Stimulated activated CD4-positive, alpha-beta T cell treated with anti-CD3 and anti-CD28 coated beads, Interleukin-12 subunit alpha, Interleukin-12 subunit beta, amount 100 ng/mL, for 24 hours (primary cell): ENCODE measurements at regions not wholly inside any gene's neighbourhood (a gene's known extent, or its start where the extent isn't known, plus 50 kb on each side); places are given as distances from the start of the nearest gene placed in this dataset.

Source experiments
- DNase-seq, 2 experiments: peaks; one replicate each; pipeline ENCODE4 v3.0.0-alpha.2; 2020; ENCODE audit warnings: low read depth in 2 of 2

GRCh38 chr6:20313051-20313450 is 88.6 kb upstream of the E2F3 start:
- DNase-seq = no peak

- DNase-seq = no peak
These were observed 87.6 kb upstream of the E2F3 start for GRCh38 chr6:20313960-20314530.

GRCh38 chr6:20314866-20315845 is 86.5 kb upstream of the E2F3 start:
- DNase-seq = no peak

- DNase-seq = no peak
These were observed 84.2 kb upstream of the E2F3 start for GRCh38 chr6:20317430-20317829.

DNA sequence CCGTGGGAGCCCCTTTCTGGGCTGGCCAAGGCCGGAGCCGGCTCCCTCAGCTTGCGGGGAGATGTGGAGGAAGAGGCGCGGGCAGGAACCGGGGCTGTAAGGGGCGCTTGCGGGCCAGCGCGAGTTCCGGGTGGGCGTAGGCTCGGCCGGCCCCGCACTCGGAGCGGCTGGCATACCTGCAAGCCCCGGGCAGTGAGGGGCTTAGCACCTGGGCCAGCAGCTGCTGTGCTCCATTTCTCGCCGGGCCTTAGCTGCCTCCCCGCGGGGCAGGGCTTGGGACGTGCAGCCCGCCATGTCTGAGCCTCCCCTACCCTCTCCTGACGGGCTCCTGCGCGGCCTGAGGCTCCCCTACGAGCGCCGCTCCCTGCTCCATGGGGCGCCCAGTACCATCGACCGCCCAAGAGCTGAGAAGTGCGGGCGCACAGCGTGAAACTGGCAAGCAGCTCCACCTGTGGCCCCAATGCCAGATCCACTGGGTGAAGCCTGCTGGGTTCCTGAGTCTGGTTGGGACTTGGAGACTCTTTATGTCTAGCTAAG is 82.8 kb upstream of the E2F3 start:
- DNase-seq = no peak

GRCh38 chr6:20319520-20320357 is 81.9 kb upstream of the E2F3 start:
- DNase-seq = peak; percentile 28 to 45

DNA sequence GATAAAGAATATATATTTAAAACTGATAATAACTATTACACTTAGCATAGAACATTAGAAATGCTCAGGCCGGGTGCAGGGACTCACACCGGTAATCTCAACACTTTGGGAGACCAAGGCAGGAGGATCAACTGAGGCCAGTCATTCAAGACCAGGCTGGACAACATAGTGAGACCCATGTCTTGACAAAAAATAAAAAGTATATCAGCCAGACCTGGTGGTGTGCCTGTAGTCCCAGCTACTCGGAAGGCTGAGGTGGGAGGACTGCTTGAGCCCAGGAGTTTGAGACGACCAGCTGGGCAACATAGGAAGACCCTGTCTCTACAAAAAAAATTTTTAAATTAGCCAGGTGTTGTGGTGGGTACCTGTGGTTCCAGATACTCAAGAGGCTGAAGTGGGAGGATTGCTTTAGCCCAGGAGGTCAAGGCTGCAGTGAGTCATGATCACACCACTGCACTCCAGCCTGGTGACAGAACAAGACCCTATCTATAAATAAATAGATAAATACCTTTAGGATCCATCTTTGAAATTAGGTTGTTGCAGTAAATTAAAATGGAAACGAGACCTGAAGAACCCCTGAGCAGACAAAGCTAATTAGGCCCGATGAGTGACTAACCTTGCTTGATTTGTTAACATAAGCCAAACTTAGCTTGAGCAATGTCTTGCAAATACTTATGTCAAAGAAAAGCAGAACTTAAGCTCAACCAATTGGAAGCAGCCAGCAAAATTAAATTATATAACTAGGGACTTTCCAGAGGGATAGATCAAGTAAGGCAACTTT is 75.8 kb upstream of the E2F3 start:
- DNase-seq = no peak

GRCh38 chr6:20326422-20326728 is 75.3 kb upstream of the E2F3 start:
- DNase-seq = no peak

- DNase-seq = no peak
These were observed 74.5 kb upstream of the E2F3 start for GRCh38 chr6:20327141-20327540.

DNA sequence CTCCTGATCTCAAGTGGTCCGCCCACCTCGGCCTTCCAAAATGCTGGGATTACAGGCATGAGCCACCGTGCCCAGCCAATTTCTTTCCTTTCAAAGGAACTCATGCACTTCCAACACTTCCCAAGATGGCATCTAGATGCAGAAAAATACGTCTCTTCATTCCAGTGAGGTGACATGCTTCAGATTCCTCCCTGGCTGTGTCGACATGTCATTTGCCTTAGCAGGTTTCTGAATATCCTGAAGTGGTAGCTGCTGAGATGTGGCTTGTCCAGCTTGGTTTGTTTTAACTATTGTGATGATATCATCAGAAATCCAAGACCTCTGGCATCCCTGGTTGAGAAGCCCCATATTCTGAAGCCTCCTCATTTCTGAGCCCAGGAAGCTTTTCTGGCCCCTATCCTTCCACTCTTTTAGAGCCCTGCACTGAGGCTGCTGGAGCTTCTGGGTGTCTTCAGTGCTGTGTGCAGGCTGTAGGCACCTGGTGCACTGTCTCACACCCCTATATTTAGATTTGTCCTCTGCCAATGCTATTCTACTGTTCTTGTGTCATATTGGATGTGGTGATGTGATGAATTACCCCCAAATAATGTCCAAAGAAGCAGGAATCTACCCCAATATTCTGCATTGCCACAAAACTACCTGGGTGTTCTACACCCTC is 73.3 kb upstream of the E2F3 start:
- no peak for DNase-seq

DNA sequence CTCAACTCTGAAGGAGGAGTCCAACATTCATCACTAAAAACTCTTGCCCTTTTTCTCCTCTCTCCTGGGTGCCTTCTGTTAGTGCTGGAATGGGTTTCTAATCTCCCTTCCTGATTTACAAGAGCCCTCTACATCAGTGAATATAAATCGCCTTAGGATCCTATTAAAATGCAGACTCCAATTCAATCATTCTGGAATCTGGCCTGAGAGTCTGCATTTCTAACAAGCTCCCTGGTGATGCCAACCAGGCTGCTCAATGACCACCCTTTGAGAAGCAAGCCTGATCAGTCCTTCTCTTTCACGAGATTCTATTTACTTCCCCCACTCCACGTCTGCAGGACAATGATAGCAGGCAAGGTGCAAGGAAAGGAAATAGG is 72.8 kb upstream of the E2F3 start:
- DNase-seq = no peak

DNA sequence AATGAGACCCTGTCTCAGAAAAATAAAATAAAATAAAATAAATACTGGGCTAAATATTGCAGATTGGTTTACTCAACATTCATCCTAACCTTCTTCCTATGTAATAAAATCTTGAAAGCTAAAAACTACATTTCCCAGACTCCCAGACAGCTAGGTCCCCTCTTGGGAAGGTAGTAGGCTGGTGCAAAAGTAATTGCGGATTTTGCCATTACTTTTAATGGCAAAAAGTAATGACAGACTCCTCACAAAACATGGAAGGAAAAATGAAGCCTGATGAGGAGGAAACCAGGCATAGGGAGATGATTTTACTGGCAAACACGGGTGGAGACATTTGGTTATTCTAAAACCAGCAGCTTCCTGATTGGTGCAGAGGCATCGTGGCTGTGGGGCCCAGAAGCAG is 70.6 kb upstream of the E2F3 start:
- no peak for DNase-seq

DNA sequence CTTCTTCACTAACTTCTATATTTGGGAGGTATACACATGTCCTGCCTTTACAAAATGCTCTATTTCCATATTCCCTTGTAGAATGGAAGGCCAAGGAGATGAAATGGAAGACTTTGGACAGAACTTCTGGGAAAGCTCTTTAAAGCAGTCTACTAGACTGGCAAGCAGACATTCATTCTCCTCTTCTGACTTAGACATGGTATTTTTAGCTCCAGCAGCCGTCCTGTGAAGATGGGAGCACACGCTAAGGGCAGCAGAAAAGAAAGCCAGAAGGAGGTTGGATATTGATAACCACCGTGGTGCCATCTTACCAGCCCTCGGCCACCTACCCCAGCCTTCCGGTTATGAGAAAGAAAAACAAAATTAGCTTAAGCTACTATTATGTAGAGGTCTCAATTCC is 70.1 kb upstream of the E2F3 start:
- no peak for DNase-seq

DNA sequence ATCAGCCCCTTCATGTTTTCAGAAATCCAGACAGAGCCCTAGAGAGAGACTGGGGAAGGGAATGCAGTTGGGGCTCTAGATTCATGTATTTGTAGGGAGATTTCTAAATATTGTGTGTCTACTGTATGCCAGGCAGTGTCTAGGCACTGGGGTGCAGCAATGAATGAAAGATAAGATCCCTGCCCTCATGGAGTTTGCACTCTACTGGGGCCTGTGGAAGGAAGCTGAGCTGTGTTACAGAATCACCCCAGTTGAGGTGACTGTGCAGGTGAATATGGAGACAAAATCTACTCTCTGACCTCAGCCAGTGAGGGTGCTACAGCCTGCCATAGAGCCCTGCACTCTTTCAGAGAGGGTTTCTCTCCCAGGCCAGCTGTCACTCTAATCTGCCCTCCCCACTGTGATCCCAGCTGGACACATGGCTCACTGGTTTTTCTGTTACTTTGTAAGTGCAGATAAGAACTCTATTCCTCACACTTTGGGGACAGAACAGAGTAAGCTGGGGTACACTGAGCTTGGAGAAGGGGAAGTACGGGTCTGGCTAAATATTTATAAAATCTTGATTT is 69.2 kb upstream of the E2F3 start:
- DNase-seq = no peak

DNA sequence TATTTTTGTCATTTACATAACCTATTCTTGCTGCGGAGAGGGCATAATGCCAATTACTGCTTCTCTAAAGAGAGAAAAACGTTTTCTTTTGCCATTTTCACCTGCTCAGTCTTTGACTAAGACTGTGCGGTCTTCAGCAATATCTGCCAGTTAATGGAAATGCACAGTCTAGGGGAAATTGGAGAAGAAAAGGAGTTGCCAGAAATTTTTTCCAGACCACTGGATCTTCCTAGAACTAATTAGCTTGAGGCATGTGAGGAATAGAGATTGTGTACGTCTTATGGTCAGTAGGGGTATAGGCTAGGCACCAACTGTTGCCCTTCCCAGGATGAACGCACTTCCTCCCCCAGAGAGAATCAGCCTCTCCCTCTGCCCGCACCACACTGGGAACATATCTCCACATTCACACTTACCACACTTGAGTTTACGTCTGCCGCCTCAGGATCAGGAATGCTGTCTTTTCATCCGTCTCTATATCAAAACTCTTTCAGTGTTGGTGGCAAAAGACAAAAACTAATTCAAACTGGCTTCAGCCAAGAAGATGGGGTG is 67.9 kb upstream of the E2F3 start:
- no peak for DNase-seq

DNA sequence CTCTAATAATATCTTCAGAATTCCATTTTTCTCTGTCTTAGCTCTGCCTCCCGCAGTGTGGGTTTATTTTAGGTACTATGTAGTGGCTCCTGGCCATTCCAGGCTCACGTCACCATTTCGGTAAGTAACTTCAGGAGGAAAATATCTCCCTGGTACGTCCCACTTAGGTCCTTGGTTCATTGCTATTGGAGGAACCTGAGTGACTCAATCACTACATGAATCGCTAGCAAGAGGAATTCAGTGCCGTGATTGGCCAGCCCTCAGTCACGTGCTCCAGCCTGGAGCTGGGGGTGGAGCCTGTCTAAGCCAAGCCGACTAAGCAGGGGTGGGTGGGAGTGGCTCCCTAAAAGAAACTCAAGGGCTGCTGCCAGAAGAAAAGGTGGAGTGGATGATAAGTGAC is 67.3 kb upstream of the E2F3 start:
- no peak for DNase-seq

- DNase-seq = no peak
These were observed 66.7 kb upstream of the E2F3 start for GRCh38 chr6:20334962-20335361.

GRCh38 chr6:20335872-20336271 is 65.8 kb upstream of the E2F3 start:
- no peak for DNase-seq

DNA sequence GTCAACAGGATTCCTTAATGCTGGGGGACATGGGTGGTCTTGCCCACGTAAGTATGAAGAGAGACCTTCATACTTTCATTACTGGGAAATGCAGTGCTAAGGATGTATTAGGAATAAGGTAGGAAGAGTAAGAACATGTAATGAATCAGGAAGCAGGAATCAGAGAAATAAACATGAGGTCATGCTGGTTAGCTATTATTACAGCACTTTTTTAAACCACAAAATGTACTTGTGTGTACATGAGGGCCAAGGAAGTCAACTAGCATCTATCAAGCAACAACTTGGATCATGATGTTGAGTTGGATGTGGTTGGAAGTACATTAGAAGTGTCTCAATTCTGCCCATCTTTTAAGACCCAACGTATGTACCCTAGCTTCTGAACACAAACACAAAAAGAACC is 63.5 kb upstream of the E2F3 start:
- no peak for DNase-seq

GRCh38 chr6:20340068-20340848 is 61.4 kb upstream of the E2F3 start:
- no peak for DNase-seq
